ENCODE measurements at regions not wholly inside any gene's neighbourhood (a gene's known extent, or its start where the extent isn't known, plus 50 kb on each side); places are given as distances from the start of the nearest gene placed in this dataset.

GRCh38 chr15:91723959-91724358 lies 129.5 kb upstream of the SLCO3A1 start:
- H3K4me1 Mint-ChIP-seq (ENCODE audit: low read depth, unreplicated experiment) = no peaks in the 10 kb centered on the region
- H3K27me3 Mint-ChIP-seq (ENCODE audit: insufficient read depth, unreplicated experiment) = peaks cover 13% of the 10 kb centered on the region
- no peak overlapping the region for H3K27ac Mint-ChIP-seq (ENCODE audit: unreplicated experiment)
- BruUV-seq (replicated peaks) = no TSS peak
- TF ChIP-seq, protein P1, sequence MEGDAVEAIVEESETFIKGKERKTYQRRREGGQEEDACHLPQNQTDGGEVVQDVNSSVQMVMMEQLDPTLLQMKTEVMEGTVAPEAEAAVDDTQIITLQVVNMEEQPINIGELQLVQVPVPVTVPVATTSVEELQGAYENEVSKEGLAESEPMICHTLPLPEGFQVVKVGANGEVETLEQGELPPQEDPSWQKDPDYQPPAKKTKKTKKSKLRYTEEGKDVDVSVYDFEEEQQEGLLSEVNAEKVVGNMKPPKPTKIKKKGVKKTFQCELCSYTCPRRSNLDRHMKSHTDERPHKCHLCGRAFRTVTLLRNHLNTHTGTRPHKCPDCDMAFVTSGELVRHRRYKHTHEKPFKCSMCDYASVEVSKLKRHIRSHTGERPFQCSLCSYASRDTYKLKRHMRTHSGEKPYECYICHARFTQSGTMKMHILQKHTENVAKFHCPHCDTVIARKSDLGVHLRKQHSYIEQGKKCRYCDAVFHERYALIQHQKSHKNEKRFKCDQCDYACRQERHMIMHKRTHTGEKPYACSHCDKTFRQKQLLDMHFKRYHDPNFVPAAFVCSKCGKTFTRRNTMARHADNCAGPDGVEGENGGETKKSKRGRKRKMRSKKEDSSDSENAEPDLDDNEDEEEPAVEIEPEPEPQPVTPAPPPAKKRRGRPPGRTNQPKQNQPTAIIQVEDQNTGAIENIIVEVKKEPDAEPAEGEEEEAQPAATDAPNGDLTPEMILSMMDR (IDR thresholded peaks at IDR 0.05; ENCODE audit: insufficient read depth in 1 of 2, low read depth in 1 of 2, low read length in 1 of 2, severe bottlenecking in 1 of 2, unreplicated experiment in 1 of 2) = no peak
- H3K36me3 ChIP-seq (ENCODE audit: control insufficient read depth, insufficient read depth, low read length) = no peaks in the 10 kb centered on the region
- no peak for DNase-seq
- H3K36me3 Mint-ChIP-seq (ENCODE audit: insufficient read depth, unreplicated experiment) = no peaks in the 10 kb centered on the region
- no peaks in the 10 kb centered on the region for H3K9me3 Mint-ChIP-seq (ENCODE audit: unreplicated experiment)
- H3K9me3 ChIP-seq = no peaks in the 10 kb centered on the region
- intact Hi-C loops (cut with micrococcal nuclease; ENCODE audit: unreplicated experiment) = no loop called here
- no peak overlapping the region for H3K4me3 Mint-ChIP-seq (ENCODE audit: unreplicated experiment)
- ChIA-PET POLR2A (no interaction called here), CTCF (no interaction called here)
- no peaks in the 10 kb centered on the region for H3K27me3 ChIP-seq (replicated peaks; ENCODE audit: control insufficient read depth, insufficient read depth, low read length)
- no peaks in the 10 kb centered on the region for H3K4me1 ChIP-seq
- H3K4me3 ChIP-seq (ENCODE audit: low read depth, low read length) = no peak overlapping the region

DNA sequence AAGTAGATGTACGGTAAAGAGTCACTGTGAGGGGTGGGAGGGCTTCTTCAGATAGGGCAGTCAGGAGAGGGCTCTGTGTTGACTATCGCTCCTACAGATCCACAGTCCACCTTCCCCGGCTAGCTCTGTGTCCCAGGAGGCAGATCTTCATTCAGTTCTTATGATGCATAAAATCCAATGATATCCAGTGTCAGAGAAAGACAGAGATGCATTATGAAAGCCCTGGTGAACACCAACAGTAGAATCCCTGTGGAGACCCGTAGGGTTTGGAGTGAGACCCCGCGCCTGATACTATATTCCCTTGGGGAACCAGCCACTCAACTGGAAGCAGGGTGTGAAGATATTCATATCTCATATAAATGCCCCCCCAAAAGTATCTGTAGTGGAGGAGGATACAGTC lies 119.8 kb upstream of the SLCO3A1 start:
- Mint-ChIP-seq H3K36me3 (ENCODE audit: insufficient read depth, unreplicated experiment) (no peaks in the 10 kb centered on the region), H3K27me3 (ENCODE audit: insufficient read depth, unreplicated experiment) (peaks cover 4% of the 10 kb centered on the region)

GRCh38 chr15:91737151-91737818 lies 116.2 kb upstream of the SLCO3A1 start:
- no TSS peak for BruUV-seq (replicated peaks)
- no peak overlapping the region for H3K4me3 ChIP-seq (ENCODE audit: low read depth, low read length)
- DNase-seq = no peak
- TF ChIP-seq, protein P1 (IDR thresholded peaks at IDR 0.05; ENCODE audit: insufficient read depth in 1 of 2, low read depth in 1 of 2, low read length in 1 of 2, severe bottlenecking in 1 of 2, unreplicated experiment in 1 of 2) = no peak
- Mint-ChIP-seq H3K4me1 (ENCODE audit: low read depth, unreplicated experiment) (no peaks in the 10 kb centered on the region), H3K27ac (ENCODE audit: unreplicated experiment) (no peak overlapping the region), H3K4me3 (ENCODE audit: unreplicated experiment) (no peak overlapping the region), H3K36me3 (ENCODE audit: insufficient read depth, unreplicated experiment) (no peaks in the 10 kb centered on the region), H3K27me3 (ENCODE audit: insufficient read depth, unreplicated experiment) (peaks cover 6% of the 10 kb centered on the region), H3K9me3 (ENCODE audit: unreplicated experiment) (no peaks in the 10 kb centered on the region)
- no peaks in the 10 kb centered on the region for H3K27me3 ChIP-seq (replicated peaks; ENCODE audit: control insufficient read depth, insufficient read depth, low read length)
- ChIA-PET CTCF (no interaction called here), POLR2A (no interaction called here)
- no peaks in the 10 kb centered on the region for H3K4me1 ChIP-seq
- no peaks in the 10 kb centered on the region for H3K9me3 ChIP-seq
- intact Hi-C loops (cut with micrococcal nuclease; ENCODE audit: unreplicated experiment) = no loop called here
- H3K36me3 ChIP-seq (ENCODE audit: control insufficient read depth, insufficient read depth, low read length) = no peaks in the 10 kb centered on the region

More for the DNA sequence above, 119.8 kb upstream of the SLCO3A1 start:
- no peaks in the 10 kb centered on the region for H3K36me3 ChIP-seq (ENCODE audit: control insufficient read depth, insufficient read depth, low read length)
- DNase-seq = no peak
- no peak overlapping the region for H3K27ac Mint-ChIP-seq (ENCODE audit: unreplicated experiment)
- H3K4me3 Mint-ChIP-seq (ENCODE audit: unreplicated experiment) = no peak overlapping the region
- no peak overlapping the region for H3K4me3 ChIP-seq (ENCODE audit: low read depth, low read length)
- intact Hi-C loops (cut with micrococcal nuclease; ENCODE audit: unreplicated experiment) = no loop called here
- no TSS peak for BruUV-seq (replicated peaks)
- TF ChIP-seq, protein P1 (IDR thresholded peaks at IDR 0.05; ENCODE audit: insufficient read depth in 1 of 2, low read depth in 1 of 2, low read length in 1 of 2, severe bottlenecking in 1 of 2, unreplicated experiment in 1 of 2) = no peak
- no peaks in the 10 kb centered on the region for H3K9me3 Mint-ChIP-seq (ENCODE audit: unreplicated experiment)
- H3K4me1 ChIP-seq = no peaks in the 10 kb centered on the region
- H3K27me3 ChIP-seq (replicated peaks; ENCODE audit: control insufficient read depth, insufficient read depth, low read length) = no peaks in the 10 kb centered on the region
- H3K9me3 ChIP-seq = no peaks in the 10 kb centered on the region
- POLR2A ChIA-PET = no interaction called here
- H3K4me1 Mint-ChIP-seq (ENCODE audit: low read depth, unreplicated experiment) = no peaks in the 10 kb centered on the region
- CTCF ChIA-PET = no interaction called here
